Choroid plexus epithelial cell (primary cell): ENCODE measurements at regions not wholly inside any gene's neighbourhood (a gene's known extent, or its start where the extent isn't known, plus 50 kb on each side); places are given as distances from the start of the nearest gene placed in this dataset.
A peak's percentile ranks its signal among the peaks of the same experiment; 100 is the strongest.

Experiments used
- DNase-seq: peaks from one replicate; pipeline ENCODE4 v3.0.0-alpha.2; 2010; ENCODE audit warnings: low read depth
- H3K4me3 ChIP-seq: 2 replicates; pipeline ENCODE4 v1.5.1; 2011; ENCODE audit warnings: low read depth, mild to moderate bottlenecking, control low read depth, low read length, moderate library complexity
- TF ChIP-seq, protein P1 (sequence below): conservative IDR thresholded peaks from 2 replicates; pipeline ENCODE4 v1.5.1; 2011; ENCODE audit warnings: low read depth, mild to moderate bottlenecking, control low read depth, inconsistent platforms, low read length, moderate library complexity

DNA sequence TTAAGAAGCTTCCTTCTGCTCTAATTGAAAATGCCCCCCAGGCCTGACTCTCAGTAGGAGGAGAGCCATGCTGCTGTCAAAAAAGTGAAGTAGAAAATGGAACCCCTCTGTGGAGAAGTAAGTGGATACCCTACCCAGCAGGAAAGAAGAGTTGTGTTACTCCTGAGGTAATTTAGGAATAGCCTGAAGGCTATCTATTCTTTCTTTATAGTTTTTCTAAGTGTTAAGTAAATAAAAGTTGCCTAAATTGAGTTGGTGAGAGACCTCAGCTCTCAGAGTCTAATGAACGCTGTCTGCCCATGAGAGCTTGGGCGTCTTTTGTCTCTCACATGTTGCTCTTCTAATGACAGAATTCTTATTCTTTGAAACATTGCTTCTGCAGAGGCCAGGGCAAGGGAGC lies 116.2 kb downstream of the NSUN3 start:
- TF ChIP-seq, protein P1, sequence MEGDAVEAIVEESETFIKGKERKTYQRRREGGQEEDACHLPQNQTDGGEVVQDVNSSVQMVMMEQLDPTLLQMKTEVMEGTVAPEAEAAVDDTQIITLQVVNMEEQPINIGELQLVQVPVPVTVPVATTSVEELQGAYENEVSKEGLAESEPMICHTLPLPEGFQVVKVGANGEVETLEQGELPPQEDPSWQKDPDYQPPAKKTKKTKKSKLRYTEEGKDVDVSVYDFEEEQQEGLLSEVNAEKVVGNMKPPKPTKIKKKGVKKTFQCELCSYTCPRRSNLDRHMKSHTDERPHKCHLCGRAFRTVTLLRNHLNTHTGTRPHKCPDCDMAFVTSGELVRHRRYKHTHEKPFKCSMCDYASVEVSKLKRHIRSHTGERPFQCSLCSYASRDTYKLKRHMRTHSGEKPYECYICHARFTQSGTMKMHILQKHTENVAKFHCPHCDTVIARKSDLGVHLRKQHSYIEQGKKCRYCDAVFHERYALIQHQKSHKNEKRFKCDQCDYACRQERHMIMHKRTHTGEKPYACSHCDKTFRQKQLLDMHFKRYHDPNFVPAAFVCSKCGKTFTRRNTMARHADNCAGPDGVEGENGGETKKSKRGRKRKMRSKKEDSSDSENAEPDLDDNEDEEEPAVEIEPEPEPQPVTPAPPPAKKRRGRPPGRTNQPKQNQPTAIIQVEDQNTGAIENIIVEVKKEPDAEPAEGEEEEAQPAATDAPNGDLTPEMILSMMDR: no peak
- DNase-seq: no peak

DNA sequence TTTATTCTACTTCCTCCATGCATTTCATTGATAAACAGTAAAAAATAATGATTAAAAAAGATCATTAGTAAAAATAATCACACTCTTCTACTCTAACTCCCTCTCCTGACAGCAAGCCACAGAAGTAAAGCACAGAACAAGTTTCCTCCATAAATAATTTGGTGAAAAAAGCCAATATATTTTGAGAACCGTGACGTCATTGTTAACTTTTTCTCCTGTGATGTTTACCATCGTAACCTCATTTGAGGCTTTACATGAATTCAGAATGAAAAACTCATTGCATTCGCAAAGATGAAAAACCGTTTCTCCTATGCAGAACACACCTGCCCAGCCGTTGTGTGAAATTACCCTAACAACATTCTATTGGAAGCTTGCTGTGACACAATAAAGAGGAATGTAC lies 120.7 kb downstream of the NSUN3 start:
- TF ChIP-seq, protein P1: no peak
- no peak overlapping the region for H3K4me3 ChIP-seq
- DNase-seq: no peak

More for the DNA sequence above, 116.2 kb downstream of the NSUN3 start:
- no peak overlapping the region for H3K4me3 ChIP-seq

DNA sequence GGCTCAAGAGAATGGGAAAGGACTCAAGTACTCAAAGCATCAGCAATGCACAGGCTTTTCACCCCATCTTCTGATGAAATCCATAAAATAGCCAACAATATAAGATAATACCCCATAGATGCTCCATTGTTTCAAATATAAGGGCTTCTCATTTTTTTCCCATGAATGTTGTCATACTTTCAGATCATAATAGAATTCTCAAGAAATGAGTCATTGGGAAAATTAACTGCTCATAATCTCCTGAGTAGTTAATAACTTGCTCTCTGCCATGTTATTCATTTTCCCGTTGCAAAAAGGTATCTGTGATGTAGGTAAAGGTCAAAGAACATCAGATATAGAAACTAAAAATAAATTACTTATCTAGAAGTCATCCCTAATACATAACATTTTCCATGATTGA lies 121.9 kb downstream of the NSUN3 start:
- H3K4me3 ChIP-seq: no peak overlapping the region
- DNase-seq: peak; percentile 37
- TF ChIP-seq, protein P1: no peak

DNA sequence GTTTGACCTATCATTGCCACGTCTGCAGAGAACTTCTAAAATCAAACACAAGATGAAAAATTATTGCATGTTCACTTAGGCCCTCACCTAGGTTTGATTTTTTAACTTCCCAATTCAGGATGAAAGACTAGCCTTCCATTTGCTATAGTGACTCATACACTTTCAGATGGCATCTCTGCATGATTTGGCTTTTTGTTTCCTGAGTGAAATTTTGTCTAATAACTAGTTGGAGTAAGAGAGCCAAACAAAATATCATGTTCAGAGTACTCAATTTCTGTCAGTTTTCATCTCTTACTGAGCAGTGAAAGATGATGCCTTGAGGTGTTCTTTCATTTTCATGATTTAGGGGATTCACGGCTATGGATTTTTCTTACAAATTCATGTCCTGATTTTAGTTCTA lies 122.9 kb downstream of the NSUN3 start:
- TF ChIP-seq, protein P1: no peak
- H3K4me3 ChIP-seq: no peak overlapping the region

DNA sequence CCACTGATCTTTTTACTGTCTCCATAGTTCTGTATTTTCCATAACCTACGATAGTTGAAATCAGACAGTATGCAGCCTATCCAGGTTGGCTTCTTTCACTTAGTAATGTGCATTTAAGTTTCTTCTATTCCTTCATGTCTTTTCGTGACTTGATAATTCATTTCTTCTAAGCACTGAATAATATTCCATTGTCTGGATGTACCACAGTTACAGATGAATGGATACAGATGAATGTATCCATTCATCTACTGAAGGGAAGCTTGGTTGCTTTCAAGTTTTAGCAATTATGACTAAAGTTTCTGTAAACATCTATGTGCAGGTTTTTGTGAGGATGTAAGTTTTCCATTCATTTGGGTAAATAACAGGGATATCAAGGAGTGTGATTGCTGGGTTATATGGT lies 124.8 kb downstream of the NSUN3 start:
- DNase-seq: no peak
- TF ChIP-seq, protein P1: no peak
- no peak overlapping the region for H3K4me3 ChIP-seq

More for the DNA sequence above, 122.9 kb downstream of the NSUN3 start:
- peak; percentile 41 for DNase-seq

DNA sequence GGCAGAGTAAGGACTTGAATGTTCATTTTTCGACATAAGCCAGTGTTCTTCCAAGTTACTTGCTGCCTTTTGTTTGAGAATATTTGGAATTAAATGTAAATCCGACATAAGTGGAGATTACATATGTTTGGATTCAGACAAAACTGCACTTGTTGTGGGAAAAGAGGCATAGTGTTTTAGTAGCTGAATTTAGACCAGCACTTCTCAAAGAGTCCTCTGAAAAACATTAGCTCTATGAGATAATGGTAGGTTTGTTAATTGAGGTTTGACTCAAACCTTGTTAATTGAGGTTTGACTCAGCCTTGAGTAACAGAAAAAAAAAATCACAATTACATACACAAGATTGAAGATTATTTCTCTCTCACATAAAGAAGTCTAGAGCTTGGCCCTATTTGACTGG lies 132.5 kb downstream of the NSUN3 start:
- no peak overlapping the region for H3K4me3 ChIP-seq
- TF ChIP-seq, protein P1: no peak
- DNase-seq: no peak

DNA sequence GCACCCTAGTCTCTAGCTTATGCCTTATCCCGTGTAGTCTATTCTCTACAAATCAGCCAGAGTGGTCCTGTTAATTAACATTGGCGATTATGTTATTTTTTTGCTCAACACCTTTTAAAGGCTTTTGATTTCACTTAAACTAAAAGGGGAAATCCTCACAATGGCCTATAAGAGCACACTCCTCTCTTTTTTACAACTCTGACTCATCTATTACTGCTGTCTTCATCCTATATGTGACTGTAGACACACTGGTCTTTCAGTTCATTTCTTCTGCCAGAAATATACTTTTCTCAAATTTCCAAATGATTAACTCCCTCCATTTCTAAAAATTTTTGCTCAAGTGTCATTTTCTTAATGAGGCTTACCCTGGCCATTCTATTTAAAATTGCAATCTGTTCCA lies 143.4 kb downstream of the NSUN3 start:
- H3K4me3 ChIP-seq: no peak overlapping the region
- no peak for DNase-seq
- TF ChIP-seq, protein P1: no peak
